PFSK-1 (cell line): ENCODE measurements at regions not wholly inside any gene's neighbourhood (a gene's known extent, or its start where the extent isn't known, plus 50 kb on each side); places are given as distances from the start of the nearest gene placed in this dataset.

Experiments
- FOXP2 ChIP-seq: optimal IDR thresholded peaks from 2 replicates; pipeline ENCODE3; 2011; ENCODE audit warnings: borderline replicate concordance, control low read depth, inconsistent platforms; ENCODE audit not compliant: insufficient read depth; ENCODE audit errors: extremely low read length, extremely low read depth
- POLR2AphosphoS5 ChIP-seq: IDR thresholded peaks from 2 replicates; pipeline ENCODE4 v1.6.1; 2012; ENCODE audit warnings: low read depth, mild to moderate bottlenecking, control low read depth, low read length, moderate library complexity
- REST ChIP-seq, 2 experiments: IDR thresholded peaks; 2 replicates each; pipeline versions ENCODE4 v1.6.1 to v1.8.0; 2011 to 2012; ENCODE audit warnings: low read depth in 2 of 2, low read length in 2 of 2, control low read depth in 1 of 2, inconsistent platforms in 1 of 2, mild to moderate bottlenecking in 1 of 2, moderate library complexity in 1 of 2; ENCODE audit not compliant: insufficient read depth in 1 of 2
- SIN3A ChIP-seq: IDR thresholded peaks from 2 replicates; pipeline ENCODE4 v1.6.1; 2012; ENCODE audit warnings: mild to moderate bottlenecking, low read length, moderate library complexity, borderline replicate concordance; ENCODE audit not compliant: insufficient read depth
- TAF1 ChIP-seq: IDR thresholded peaks from 2 replicates; pipeline ENCODE4 v1.6.1; 2012; ENCODE audit warnings: low read length, control low read depth, borderline replicate concordance; ENCODE audit not compliant: insufficient read depth

GRCh38 chr2:14223576-14223975, 408.9 kb upstream of the LRATD1 start:
- TF ChIP-seq TAF1 (no peak), FOXP2 (no peak)

GRCh38 chr2:14231391-14231898, 401.1 kb upstream of the LRATD1 start:
- TF ChIP-seq POLR2AphosphoS5: no peak
- no peak for TF ChIP-seq REST (IDR thresholded peaks at IDR 0.05; ENCODE audit: insufficient read depth in 1 of 2, low read depth in 2 of 2, low read length in 2 of 2)
- TF ChIP-seq TAF1: no peak
- TF ChIP-seq FOXP2: no peak
- TF ChIP-seq SIN3A: no peak

GRCh38 chr2:14232217-14232616, 400.3 kb upstream of the LRATD1 start:
- TF ChIP-seq TAF1: no peak

GRCh38 chr2:14234911-14235310, 397.6 kb upstream of the LRATD1 start:
- no peak for TF ChIP-seq REST (IDR thresholded peaks at IDR 0.05; ENCODE audit: insufficient read depth in 1 of 2, low read depth in 2 of 2, low read length in 2 of 2)
- no peak for TF ChIP-seq FOXP2
- no peak for TF ChIP-seq TAF1
- no peak for TF ChIP-seq POLR2AphosphoS5
- TF ChIP-seq SIN3A: no peak

- TF ChIP-seq TAF1 (no peak), FOXP2 (no peak), REST (IDR thresholded peaks at IDR 0.05; ENCODE audit: insufficient read depth in 1 of 2, low read depth in 2 of 2, low read length in 2 of 2) (no peak), SIN3A (no peak)
Measured at GRCh38 chr2:14235667-14236066, 396.9 kb upstream of the LRATD1 start.

GRCh38 chr2:14237902-14238301, 394.6 kb upstream of the LRATD1 start:
- TF ChIP-seq REST (IDR thresholded peaks at IDR 0.05; ENCODE audit: insufficient read depth in 1 of 2, low read depth in 2 of 2, low read length in 2 of 2): no peak
- TF ChIP-seq TAF1: no peak
- TF ChIP-seq POLR2AphosphoS5: no peak
- TF ChIP-seq SIN3A: no peak
- TF ChIP-seq FOXP2: no peak
